ENCODE measurements at regions not wholly inside any gene's neighbourhood (a gene's known extent, or its start where the extent isn't known, plus 50 kb on each side); places are given as distances from the start of the nearest gene placed in this dataset.
"Not testable (repeated sequence)": the region's sequence is repeated elsewhere in the genome, so short reads cannot be mapped to it uniquely, and the experiment has no call there.

GRCh38 chr13:28573595-28574373 is 78.9 kb upstream of the FLT1 start:
- no peak for DNase-seq

- no peak for DNase-seq
Measured at GRCh38 chr13:28572871-28573270, 77.9 kb upstream of the FLT1 start.

DNA sequence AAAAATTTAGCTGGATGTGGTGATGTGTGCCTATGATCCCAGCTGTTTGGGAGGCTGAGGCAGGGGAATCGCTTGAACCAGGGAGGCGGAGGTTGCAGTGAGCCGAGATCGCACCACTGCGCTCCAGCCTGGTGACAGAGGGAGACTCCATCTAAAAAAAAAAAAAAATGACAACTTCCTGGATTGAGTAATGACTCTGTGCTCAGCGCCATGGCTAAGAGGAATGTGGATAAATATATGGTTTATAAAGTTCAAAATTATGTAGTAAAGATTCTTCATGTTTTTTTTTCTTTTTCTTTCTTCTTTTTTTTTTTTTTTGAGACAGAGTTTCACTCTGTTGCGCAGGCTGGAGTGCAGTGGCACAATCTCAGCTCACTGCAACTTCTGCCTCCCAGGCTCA is 75.4 kb upstream of the FLT1 start:
- DNase-seq = not testable (repeated sequence)

- no peak for DNase-seq
Measured at GRCh38 chr13:28569886-28570285, 75.0 kb upstream of the FLT1 start.

DNA sequence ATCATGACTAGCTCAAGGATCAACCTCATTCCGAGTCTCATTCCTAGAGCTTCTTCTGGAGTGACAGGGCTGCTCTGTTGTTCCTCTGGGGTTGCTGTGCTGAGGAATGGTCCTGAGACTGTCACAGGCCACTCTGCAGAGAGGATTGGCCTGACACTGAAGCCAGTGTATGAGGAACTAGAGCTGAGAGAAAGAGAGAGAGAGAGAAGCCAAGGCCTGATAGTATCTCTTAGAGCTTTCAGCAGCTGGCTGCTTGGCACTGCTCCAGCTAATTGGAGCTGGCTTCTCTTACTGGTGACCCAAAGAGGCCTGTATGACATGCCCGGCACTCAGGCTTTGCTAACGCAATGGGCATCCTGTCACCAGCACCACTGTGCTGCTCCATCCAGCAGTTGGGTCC is 73.4 kb upstream of the FLT1 start:
- DNase-seq = peak; percentile 43

DNA sequence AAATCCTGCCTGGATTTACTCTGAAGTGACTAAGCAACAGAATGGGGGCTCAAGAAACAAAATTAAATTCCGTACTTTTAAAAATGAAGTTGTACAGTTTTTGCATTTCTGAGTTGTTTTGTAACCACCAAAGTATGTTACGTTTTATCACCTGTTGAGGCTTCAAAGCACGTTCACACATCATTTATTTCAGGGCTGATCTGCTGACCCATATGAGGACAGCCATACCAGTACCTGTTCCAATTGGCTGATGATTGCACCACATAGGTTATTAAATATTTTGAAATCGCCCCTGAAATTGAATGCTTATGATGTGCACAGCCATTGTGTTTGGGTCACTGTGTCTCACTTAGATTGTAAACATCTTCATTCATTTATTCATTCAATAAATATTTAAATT is 72.0 kb upstream of the FLT1 start:
- no peak for DNase-seq

DNA sequence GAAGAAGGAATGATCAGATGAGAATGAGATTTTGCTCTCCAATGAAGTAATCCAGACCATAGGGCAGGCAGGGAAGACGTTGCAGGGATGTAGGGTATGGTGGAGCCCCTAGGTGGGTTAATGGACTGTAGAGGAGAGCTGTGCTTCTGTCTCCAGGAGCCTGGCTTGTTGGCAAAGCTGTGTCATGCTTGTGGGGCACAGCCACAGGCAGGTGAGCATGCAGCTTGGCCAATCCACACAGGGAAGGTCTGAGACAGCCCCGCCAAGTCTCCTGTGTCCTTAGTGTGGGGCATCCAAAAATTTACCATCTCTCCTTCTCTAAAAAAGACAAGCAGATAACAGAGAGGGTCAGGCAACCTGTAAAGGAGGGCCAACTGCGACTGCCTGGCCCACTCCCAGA is 71.4 kb upstream of the FLT1 start:
- no peak for DNase-seq

- DNase-seq = peak; percentile 37
Measured at GRCh38 chr13:28564030-28564429, 69.1 kb upstream of the FLT1 start.

DNA sequence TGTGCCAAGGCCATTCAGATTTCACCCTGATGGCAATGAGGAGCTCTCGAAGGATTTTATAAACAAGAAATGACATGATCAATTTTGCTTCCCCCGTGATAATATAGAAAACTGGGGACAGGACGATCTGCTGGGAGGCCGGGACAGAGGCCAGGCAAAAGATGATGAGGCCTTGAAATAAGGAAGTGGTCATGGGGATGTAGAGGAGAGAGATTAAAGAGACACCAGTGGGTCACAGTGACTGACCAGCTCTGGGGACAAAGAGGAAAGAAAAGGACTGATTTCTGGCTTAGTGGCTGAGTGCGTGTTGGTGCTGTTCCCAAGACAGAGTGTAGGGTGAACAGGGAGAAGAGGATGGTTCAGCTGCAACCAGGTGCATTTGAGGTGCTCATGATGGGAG is 68.7 kb upstream of the FLT1 start:
- DNase-seq = no peak

GRCh38 chr13:28560612-28561011 is 65.7 kb upstream of the FLT1 start:
- DNase-seq = no peak

DNA sequence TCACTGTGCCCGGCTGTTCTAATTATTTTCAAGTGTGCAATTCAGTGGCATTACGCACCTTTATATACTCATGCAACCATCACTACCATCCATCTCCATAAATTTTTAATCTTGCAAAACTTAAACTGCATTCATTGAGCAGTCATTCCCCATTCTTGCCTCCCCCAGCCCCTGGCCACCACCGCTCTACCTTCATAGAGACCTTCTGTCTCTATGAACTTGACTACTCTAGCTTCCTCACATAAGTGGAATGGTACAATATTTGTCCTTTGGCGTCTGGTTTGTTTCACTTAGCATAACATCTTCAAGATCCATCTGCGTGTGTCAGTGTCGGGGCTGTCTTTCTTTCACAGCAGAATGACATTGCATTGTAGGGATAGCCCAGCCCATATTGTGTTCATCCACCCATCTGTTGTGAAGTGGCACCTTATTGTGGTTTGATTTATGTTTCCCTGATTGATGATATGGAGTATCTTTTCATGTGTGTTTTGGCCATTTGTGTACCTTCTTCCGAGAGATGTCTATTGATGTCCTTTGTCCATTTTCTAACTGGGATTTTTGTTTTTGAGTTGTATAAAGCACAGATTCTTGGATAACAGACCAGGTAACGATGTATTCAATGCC is 64.8 kb upstream of the FLT1 start:
- peak; percentile 38 for DNase-seq

DNA sequence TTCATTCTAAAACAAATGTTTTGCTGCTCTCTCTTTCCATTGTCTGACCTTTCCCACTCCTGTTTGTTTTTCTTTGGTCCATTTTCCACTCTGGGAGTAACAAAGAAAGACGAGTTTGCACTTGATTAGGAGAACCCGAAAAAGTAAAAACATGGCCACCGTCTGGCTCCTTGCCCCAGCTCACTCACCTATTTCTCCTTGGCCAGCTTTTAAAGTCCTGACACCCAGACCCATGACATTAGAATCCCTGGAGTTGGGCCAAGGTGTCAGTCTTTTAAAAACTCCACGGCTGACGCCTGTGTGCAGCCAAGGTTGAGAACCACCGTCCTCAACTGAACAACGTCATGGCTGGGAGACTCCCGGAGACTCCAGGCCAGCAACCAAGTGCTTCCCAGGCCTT is 63.6 kb upstream of the FLT1 start:
- DNase-seq = no peak

- no peak for DNase-seq
Measured at GRCh38 chr13:28557725-28558520, 63.0 kb upstream of the FLT1 start.

GRCh38 chr13:28555096-28555495 is 60.2 kb upstream of the FLT1 start:
- no peak for DNase-seq

GRCh38 chr13:28553971-28554370 is 59.0 kb upstream of the FLT1 start:
- DNase-seq = no peak

DNA sequence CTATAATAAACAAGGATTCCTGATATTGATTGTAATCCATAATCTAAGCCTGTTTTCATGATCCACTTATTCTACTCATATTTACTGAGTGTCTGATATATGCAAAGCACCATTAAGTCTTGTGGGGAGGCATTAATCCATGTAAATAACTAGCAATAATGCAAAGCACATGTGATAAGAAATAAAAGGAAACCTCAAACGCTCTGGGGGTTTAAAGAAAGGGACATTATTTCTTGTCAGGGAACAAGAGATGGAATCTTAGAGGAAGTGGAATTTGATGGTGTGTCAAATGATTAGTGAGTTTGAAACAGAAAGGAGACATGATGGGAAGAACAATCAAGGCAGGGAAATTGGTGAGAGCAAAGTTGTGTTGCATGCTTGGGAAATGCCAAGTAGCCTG is 57.4 kb upstream of the FLT1 start:
- no peak for DNase-seq

DNA sequence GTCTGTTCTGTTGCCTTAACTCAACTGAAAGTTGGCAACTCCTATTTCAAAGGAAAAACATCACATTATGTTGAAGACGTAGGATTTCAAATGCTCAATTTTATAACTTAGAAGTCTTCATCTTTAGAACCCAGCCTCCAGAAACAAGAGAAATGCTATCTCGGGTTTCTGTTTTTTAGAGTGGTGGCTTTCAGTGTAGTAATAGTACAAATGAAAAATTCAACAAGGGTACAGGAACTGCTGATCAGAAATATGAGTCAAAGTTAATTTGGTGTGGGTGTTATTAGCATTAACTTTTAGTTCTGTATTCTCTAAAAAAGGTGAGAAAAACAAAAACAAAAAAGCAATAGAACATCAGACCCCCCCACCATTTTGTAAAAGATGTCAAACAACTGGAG is 56.6 kb upstream of the FLT1 start:
- DNase-seq = no peak

DNA sequence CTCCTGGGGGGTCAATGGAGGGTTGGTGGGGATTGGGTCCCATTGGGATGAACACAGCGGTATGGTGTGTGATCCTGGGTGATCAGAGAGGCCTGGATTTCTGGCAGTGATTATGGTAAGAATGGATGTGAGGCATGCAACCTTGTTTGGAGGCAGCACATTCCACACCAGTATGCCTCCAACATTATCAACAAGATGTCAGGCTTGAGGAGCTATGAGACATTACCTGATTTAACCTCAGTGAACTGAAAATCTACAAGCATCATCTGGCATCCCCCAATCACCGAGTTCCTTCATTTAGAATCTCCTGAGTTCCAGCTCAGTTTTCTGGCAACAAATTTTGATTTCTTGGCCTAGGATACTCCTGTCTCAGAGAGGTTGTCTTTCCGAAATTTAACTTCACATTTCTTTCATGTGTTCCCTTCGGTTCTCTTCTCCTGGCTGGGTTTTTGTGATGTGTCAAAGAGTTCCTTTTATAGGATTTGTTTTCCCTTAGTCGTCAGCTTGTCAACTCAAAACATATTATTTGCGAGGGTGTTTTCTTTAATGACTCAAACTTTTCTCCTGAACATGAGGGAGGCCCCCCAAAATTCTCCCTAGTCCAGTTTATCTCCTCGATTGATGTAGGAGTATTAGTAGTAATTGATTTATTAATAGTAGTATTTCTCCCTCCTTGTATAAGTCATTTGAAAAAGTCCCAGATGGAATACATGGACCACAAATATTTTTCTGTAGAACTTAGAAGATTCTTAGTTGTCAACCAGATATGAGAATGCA is 56.0 kb upstream of the FLT1 start:
- DNase-seq = no peak

- no peak for DNase-seq
Measured at GRCh38 chr13:28550091-28550490, 55.2 kb upstream of the FLT1 start.

GRCh38 chr13:28548872-28549271 is 53.9 kb upstream of the FLT1 start:
- no peak for DNase-seq

- DNase-seq = no peak
Measured at GRCh38 chr13:28548468-28548867, 53.5 kb upstream of the FLT1 start.

GRCh38 chr13:28545583-28546333 is 50.8 kb upstream of the FLT1 start:
- peak; percentile 83 for DNase-seq
